ENCODE measurements at regions not wholly inside any gene's neighbourhood (a gene's known extent, or its start where the extent isn't known, plus 50 kb on each side); places are given as distances from the start of the nearest gene placed in this dataset.
"Not testable (repeated sequence)": the region's sequence is repeated elsewhere in the genome, so short reads cannot be mapped to it uniquely, and the experiment has no call there.

- FAIRE-seq = no peak
Observed at GRCh38 chr2:228956701-228957474, 314.2 kb downstream of the PID1 start.

DNA sequence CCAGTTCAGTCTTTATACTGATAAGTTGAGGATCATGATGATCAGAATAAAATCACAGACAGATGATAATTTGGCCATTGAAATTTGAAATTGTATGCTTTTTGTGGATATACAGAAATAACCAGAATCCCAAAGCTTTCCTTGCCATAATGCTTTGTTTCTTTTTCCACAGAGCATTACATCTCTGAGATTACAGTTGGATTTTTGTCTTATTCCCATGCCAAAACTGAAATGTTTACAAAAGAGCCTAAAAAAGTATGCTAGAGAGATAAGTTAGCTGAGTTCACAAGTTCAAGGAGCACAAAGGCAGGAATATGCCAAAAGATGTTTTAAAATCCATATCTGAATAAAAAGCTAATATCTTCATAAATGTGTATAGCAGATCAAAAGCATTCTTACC lies 321.3 kb downstream of the PID1 start:
- FAIRE-seq = no peak

DNA sequence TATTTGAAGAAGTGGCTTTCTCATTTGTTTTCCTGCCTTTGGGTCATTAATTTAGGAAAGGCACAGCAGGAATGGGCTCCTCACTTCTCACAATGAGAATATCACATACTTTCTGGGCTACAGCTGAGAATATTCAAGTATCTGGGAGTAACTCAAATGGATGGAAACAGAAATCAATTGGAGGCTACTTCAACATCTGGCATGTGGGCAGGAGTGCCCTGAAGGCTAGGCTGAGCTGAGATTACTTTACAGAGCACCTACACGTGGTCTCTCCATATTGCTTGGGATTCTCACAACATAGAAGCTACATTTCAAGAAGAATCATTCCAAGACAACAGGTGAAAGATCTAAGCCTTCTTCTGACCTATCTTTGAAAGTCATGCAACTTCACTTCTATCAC lies 325.4 kb downstream of the PID1 start:
- no peak for FAIRE-seq

GRCh38 chr2:228942856-228943255 lies 328.2 kb downstream of the PID1 start:
- no peak for FAIRE-seq

DNA sequence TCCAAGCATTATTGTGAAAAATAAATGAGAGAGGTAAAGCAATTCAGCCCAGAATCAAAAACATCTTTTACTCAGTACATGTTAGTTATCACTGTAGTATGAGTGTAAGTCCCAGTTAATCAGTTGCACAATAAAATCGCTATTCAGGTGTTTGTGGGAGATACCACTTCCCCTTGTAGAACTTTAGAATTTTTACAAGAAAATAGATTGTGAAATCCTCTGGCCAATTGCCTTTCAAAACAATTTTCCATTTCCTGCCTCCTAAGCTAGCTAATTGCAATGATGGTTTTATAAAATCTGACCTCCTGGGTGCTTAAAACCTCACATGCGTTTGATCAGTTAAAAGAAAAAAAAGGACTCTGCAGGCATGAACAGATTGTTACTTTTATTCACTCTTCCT lies 332.5 kb downstream of the PID1 start:
- FAIRE-seq = no peak

DNA sequence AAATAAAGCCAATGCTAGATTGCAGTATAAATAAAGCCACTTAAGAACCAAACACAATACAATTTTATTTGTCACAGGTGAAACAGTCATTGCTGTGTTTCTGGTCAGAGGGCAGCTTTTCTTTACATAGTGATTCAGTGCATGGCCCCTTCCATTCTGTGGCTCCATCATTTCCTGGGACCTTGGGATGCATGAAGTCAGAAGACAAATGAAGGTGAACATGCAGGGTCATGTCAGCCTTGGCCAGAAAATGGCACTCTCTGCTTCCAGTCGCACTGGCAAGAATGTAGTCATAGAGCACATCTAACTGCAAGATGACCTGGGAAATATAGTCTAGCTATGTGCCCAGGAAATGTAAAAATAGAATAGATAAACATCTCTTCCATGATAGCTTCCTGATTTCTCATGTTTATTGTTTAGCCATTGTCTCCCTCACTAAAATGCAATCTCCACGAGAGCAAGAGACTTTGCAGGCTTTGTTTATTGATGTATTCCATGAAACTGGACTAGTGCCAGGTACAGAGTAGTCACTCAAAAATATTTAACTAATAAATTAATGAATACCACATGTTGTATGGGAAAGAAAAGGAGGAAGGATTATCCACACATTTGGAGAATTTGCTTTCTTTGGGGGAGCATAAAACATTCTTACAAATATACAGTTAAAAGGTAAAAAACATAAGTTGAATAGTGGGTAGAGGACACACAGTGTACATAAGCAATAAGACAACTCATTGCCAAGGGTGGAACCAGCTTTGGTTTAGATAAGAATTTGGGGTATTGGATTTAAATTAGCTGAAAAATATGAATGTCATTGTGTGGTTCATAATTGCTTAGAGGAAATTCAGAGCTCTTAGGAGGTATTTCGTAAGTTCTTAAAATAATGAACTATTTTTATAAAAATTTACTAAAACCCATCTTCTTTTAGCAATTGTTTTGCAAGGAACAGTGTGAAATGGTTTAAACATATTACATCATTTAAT lies 343.8 kb downstream of the PID1 start:
- no peak for FAIRE-seq

GRCh38 chr2:228919808-228920207 lies 351.3 kb downstream of the PID1 start:
- no peak for FAIRE-seq

GRCh38 chr2:228917220-228917619 lies 353.9 kb downstream of the PID1 start:
- no peak for FAIRE-seq

GRCh38 chr2:228916416-228917090 lies 354.5 kb downstream of the PID1 start:
- no peak for FAIRE-seq

DNA sequence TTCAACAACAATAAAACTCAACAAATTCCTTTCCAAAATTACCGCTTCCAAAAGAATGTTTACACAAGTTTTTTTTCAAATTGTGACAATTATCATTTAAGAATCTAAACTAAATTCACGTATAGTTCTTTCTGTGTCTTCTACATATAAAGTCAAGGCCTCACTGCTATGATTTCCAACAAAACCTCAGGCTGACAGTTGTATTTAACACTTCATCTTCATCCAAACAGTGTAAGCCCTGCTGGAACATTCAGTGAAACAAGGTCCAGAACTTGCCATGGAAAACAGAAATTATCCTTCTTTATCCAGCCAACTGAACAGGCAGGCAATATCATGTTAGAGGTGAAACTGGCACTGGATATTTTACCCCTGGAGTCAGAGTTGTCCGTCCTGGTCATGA lies 357.9 kb downstream of the PID1 start:
- FAIRE-seq = no peak

GRCh38 chr2:228910872-228911271 lies 360.2 kb downstream of the PID1 start:
- not testable (repeated sequence) for FAIRE-seq

DNA sequence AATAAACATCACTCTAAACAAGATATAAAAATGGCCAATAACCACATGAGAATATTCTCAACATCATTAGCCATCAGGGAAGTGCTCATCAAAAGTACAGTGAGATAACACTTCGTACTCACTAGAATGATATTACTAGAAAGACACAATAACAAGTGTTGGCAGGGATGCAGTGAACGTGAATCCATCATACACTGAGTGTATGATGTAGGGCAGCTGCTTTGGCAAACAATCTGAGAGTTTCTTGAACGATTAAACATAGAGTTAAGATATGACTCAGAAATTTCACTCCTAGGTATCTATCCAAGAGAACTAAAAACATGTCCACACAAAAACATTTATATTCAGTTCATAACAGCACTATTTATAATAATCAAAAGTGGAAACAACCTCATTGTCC lies 368.9 kb downstream of the PID1 start:
- no peak for FAIRE-seq

GRCh38 chr2:228901531-228901930 lies 369.6 kb downstream of the PID1 start:
- FAIRE-seq = no peak

- no peak for FAIRE-seq
Observed at GRCh38 chr2:228878138-228878537, 392.9 kb downstream of the PID1 start.

- no peak for FAIRE-seq
Observed at GRCh38 chr2:228876276-228876675, 394.8 kb downstream of the PID1 start.

DNA sequence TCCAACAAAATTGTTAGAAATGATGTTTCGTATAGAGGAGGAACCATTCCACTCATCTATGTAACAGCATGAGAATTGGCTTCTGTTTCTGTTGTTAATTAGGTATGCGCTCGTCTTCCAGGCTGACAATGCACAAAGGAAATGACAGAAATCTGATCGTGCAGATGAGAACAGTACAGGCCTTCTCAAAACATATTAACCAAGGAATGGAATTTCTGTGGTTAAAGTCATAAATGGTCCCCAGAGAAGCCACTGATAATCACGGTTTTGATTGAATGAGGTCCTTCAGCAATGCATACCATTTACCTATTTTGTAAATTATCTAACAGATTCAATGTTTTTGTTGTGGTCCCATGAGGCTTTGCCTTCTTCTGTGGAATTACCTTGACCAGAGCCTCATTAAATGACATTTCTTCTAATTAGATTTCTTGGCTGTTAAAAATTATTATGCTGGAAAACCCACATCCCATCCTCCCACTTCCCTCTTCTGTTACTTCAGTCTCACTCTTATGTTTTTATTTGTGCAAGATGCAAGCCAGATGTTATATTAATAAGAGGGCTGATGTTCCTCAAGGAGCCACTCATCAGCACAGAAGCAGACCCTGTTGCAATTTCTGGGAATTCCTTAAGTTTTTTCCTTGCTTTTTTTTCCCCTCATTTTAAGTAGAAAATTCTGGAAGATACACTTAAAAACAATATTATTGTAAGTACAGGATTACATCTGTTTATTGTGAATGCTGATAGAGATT lies 395.8 kb downstream of the PID1 start:
- FAIRE-seq = no peak

DNA sequence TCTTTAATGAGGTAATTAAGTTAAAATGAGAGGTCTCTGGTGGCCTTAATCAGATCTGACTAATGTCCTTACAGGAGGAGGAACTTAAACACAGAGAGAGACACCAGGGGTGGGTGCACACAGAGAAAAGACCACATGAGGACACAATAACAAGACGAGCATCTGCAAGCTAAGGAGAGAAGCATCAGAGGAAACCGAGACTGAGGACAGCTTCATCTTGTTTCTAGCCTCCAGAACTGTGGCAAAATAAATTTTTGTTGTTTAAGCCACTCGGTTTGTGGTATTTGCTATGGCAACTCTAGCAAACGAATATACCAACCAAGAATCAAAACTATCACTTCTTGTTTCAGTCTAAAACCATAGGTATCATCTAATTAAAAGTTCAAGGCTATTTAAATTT lies 400.1 kb downstream of the PID1 start:
- no peak for FAIRE-seq

DNA sequence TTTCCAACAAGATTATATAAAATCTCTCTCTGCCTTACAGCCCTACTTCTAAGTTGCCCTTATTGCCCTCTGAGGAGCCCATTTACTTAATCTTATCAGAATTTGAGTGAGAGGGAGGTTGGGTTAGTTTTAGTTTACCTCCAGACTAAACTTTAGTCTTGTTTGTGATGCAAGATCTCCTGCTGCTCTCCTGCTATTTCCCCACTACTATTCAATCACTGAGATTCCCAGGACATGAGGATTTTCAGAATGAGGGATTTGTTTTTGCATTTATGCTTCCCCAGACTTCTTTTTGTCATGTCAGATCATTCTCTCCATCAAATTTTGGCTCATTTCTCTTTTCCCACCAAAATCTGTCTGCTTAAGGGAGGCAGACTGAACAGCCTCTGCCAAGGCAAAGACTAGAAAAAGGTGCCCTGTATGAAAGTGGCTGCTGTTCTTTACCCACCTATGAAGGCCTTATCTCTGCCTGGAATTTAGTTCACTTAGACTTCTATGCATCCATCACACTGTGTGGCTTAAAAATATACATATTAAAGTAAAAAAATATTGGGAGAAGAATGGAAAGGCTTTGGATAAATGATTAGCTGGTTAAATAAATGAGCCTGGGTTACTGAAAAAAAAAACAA lies 401.3 kb downstream of the PID1 start:
- FAIRE-seq = no peak

GRCh38 chr2:228867406-228867805 lies 403.7 kb downstream of the PID1 start:
- no peak for FAIRE-seq

- no peak for FAIRE-seq
Observed at GRCh38 chr2:228866781-228867180, 404.3 kb downstream of the PID1 start.

DNA sequence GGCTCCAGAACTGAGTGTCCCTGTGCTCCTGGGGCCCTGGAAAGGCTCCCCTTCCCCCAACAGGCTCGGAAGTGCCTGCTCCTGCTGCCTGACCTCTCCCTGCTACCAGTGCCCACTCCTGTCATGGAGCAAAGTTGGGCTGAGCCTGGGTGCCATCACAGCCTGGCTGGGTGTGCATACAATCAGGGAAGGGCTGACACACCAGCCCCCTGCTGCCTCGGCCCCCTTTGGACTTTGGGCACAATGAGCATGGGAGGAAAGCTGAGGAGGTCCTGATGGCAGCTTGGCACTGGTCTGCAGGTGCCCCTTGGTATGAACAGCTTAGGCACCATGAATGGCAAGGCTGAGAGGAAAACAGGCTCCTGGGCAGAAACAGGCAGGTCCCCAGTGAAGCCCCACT lies 405.0 kb downstream of the PID1 start:
- no peak for FAIRE-seq

DNA sequence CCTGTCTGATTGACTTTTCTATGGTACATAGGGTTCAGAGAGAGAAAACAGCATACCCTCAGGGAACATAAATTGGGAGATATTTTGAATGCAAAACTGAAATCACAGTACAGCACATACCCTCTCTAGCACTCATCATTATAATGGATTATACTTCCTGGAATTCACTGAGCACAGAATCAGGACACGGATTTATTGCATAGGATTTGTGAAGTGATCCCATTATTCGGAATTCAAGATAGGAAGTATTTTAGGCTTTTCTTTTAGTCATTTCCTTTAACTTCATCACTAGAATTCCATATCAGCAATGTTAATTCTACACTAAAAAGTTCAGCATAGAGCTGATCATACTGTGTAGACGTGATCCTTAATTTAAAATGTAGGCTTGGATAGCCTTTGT lies 407.0 kb downstream of the PID1 start:
- no peak for FAIRE-seq
